Naive thymus-derived CD4-positive, alpha-beta T cell (primary cell): ENCODE measurements at regions not wholly inside any gene's neighbourhood (a gene's known extent, or its start where the extent isn't known, plus 50 kb on each side); places are given as distances from the start of the nearest gene placed in this dataset.

Experiments
- ATAC-seq: fragments of 150-1000 bp; cut with Tn5 transposase; 2 replicates; pipeline ENCODE4 v1.10.0; 2021; ENCODE audit warnings: mild to moderate bottlenecking, moderate library complexity
- CTCF ChIA-PET: fragments of 350-600 bp; sonication (Branson Sonifier 250); formaldehyde crosslinking; loops from one replicate; lab custom pipeline; 2021; ENCODE audit warnings: antibody characterized with exemption; lab: Charles Lee
- POLR2A ChIA-PET: fragments of 350-600 bp; sonication (Branson Sonifier 250); formaldehyde crosslinking; loops from one replicate; lab custom pipeline; 2021; ENCODE audit warnings: antibody characterized with exemption, inconsistent platforms; lab: Charles Lee
- DNase-seq, 9 donors: peaks; one replicate each; pipeline versions ENCODE4 v3.0.0 to v3.0.0-alpha.2; 2020 to 2022; ENCODE audit warnings: mixed read lengths in 1 of 9
- H3K27ac ChIP-seq: one replicate; pipeline ENCODE4 v1.7.0; 2013; ENCODE audit warnings: mild to moderate bottlenecking, low read depth, low read length, moderate library complexity
- H3K27me3 ChIP-seq, 2 donors: one replicate each; pipeline ENCODE4 v1.7.0; 2013; ENCODE audit warnings: low read length in 2 of 2, mild to moderate bottlenecking in 2 of 2, moderate library complexity in 2 of 2; ENCODE audit not compliant: control insufficient read depth in 2 of 2, insufficient read depth in 2 of 2
- H3K36me3 ChIP-seq, 3 experiments: 1 replicate in 2 of 3; 2 replicates in 1 of 3; pipeline ENCODE4 v1.7.0; 2013; ENCODE audit warnings: low read length in 3 of 3, mild to moderate bottlenecking in 3 of 3, moderate library complexity in 1 of 3; ENCODE audit not compliant: insufficient read depth in 3 of 3, control insufficient read depth in 2 of 3
- H3K4me1 ChIP-seq, 2 donors: one replicate each; pipeline ENCODE4 v1.7.0; 2013; ENCODE audit warnings: low read length in 2 of 2, mild to moderate bottlenecking in 2 of 2, moderate library complexity in 1 of 2; ENCODE audit not compliant: control insufficient read depth in 2 of 2, insufficient read depth in 2 of 2
- H3K4me3 ChIP-seq: 2 replicates; pipeline ENCODE4 v1.7.0; 2013; ENCODE audit warnings: mild to moderate bottlenecking, low read length
- H3K9me3 ChIP-seq, 3 experiments: 1 replicate in 2 of 3; 2 replicates in 1 of 3; pipeline ENCODE4 v1.7.0; 2013; ENCODE audit warnings: low read length in 3 of 3; ENCODE audit not compliant: control insufficient read depth in 2 of 3
- H3K27ac Mint-ChIP-seq, 9 donors: one replicate each; pipeline ENCODE4 v1.8.0; 2020 to 2022; ENCODE audit warnings: mixed read lengths in 9 of 9, mild to moderate bottlenecking in 8 of 9, moderate library complexity in 5 of 9, inconsistent platforms in 2 of 9
- H3K27me3 Mint-ChIP-seq, 5 donors: one replicate each; pipeline ENCODE4 v1.8.0; 2021 to 2022; ENCODE audit warnings: mixed read lengths in 5 of 5, mild to moderate bottlenecking in 1 of 5
- H3K36me3 Mint-ChIP-seq, 5 donors: one replicate each; pipeline ENCODE4 v1.8.0; 2020 to 2022; ENCODE audit warnings: mixed read lengths in 5 of 5, mild to moderate bottlenecking in 3 of 5, inconsistent platforms in 1 of 5
- H3K4me1 Mint-ChIP-seq, 7 donors: one replicate each; pipeline ENCODE4 v1.8.0; 2020 to 2022; ENCODE audit warnings: mixed read lengths in 7 of 7, mild to moderate bottlenecking in 3 of 7, inconsistent platforms in 1 of 7
- H3K4me3 Mint-ChIP-seq, 10 donors: one replicate each; pipeline ENCODE4 v1.8.0; 2020 to 2022; ENCODE audit warnings: mild to moderate bottlenecking in 10 of 10, mixed read lengths in 10 of 10, moderate library complexity in 6 of 10, inconsistent platforms in 2 of 10
- H3K9me3 Mint-ChIP-seq, 11 donors: one replicate each; pipeline ENCODE4 v1.8.0; 2020 to 2022; ENCODE audit warnings: mixed read lengths in 11 of 11, mild to moderate bottlenecking in 4 of 11, inconsistent platforms in 1 of 11, moderate library complexity in 1 of 11
- intact Hi-C, 2 donors: fragments of 100-400 bp; cut with micrococcal nuclease; formaldehyde crosslinking; loops; one replicate each; pipeline ENCODE4 v1.15.1; 2023

DNA sequence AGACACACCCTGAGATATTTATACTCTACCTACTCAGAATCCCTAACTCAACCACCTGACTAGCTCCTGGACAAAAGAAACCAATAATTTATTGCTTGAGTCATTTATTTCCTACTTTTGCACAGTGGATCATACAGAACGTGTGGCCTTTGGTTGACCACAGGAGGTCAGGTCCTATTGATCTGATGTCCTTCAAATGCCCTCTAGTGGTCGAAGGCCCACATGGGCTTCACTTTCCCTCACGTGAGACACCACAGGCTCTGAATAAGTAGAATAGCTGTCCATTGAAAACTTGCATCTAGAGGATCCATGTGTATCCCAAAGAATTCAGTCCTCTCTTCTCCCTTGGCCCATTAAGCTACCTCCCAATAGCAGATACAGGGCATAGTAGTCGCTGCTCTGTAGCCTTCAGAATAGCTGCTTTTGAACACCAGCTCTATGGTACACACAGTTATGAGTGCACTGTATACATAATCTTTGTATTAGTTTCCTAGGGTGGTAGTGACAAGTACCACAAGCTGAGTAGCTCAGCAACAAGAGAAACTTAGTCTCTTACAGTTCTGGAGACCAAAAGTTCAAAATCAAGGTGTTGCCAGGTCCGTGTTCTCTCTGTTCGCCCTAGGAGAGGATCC lies 177.6 kb upstream of the SMARCA2 start:
- DNase-seq, result no peak
- no peaks in the 10 kb centered on the region for H3K27me3 ChIP-seq
- peaks cover 0 to 1% (median 0%) of the 10 kb centered on the region in 11 donors for H3K9me3 Mint-ChIP-seq
- no peak overlapping the region for H3K4me3 Mint-ChIP-seq
- H3K36me3 ChIP-seq, result no peaks in the 10 kb centered on the region
- peaks cover 0 to 5% (median 0%) of the 10 kb centered on the region in 5 donors for H3K27me3 Mint-ChIP-seq
- ChIA-PET POLR2A (no interaction called here), CTCF (no interaction called here)
- no peaks in the 10 kb centered on the region for H3K4me1 ChIP-seq
- no peaks in the 10 kb centered on the region for H3K9me3 ChIP-seq
- H3K27ac ChIP-seq, result no peak overlapping the region
- no peak for ATAC-seq
- no peak overlapping the region for H3K27ac Mint-ChIP-seq
- no peaks in the 10 kb centered on the region for H3K4me1 Mint-ChIP-seq
- H3K4me3 ChIP-seq, result no peak overlapping the region
- intact Hi-C loops, result no loop called here
- H3K36me3 Mint-ChIP-seq, result no peaks in the 10 kb centered on the region

DNA sequence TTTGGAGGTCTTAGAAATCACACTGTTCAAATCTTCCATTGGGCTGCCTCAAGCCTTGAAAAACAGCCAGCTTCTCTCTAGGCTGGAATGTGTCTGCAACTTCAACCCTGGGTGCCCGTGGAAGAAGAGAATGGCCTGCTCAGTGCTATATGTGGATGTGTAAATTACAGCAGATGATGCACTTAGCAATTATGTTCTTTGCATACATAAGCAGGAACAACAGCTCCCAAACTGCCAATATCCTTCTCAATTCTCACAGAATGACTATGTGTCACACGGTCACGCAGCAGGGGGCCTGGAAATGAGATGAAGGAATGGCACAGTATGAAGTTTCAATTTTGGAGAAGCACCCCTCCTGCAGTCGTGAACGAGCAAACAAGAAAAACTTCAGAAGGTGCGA lies 175.2 kb upstream of the SMARCA2 start:
- H3K4me1 Mint-ChIP-seq, result no peaks in the 10 kb centered on the region
- no peak for ATAC-seq
- CTCF ChIA-PET, result no interaction called here

GRCh38 chr9:1845425-1845824 lies 169.7 kb upstream of the SMARCA2 start:
- no peak for ATAC-seq

More for the DNA sequence above, 175.2 kb upstream of the SMARCA2 start:
- no peak for DNase-seq
- H3K4me3 Mint-ChIP-seq, result no peak overlapping the region
- no peak overlapping the region for H3K27ac Mint-ChIP-seq
- Histone ChIP-seq H3K27ac (no peak overlapping the region), H3K36me3 (no peaks in the 10 kb centered on the region), H3K4me1 (no peaks in the 10 kb centered on the region), H3K27me3 (no peaks in the 10 kb centered on the region), H3K4me3 (no peak overlapping the region), H3K9me3 (no peaks in the 10 kb centered on the region)
- H3K36me3 Mint-ChIP-seq, result no peaks in the 10 kb centered on the region
- no peaks in the 10 kb centered on the region for H3K9me3 Mint-ChIP-seq
- POLR2A ChIA-PET, result no interaction called here
- intact Hi-C loops, result no loop called here
- H3K27me3 Mint-ChIP-seq, result peaks cover 0 to 4% (median 0%) of the 10 kb centered on the region in 5 donors

DNA sequence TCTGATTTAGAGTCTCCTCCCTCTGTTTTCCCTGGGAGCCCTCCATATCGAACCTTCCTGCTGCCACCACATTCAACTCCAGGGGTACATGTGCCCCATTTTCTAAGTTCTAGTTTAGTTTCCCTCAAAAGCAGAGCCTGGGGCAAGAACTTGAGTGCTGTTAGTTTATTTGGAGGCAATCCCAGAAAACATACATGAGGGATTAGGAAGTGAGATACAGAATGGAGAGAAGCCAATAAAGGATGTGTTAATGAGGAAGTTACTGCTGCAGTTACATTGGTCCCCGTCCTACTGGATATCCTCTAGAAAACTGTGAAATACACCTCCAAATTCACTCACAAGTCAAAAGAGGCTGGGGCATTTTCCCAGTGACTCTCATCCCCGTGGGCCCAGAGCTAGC lies 159.4 kb upstream of the SMARCA2 start:
- Mint-ChIP-seq H3K9me3 (peaks cover 0 to 19% (median 8%) of the 10 kb centered on the region in 11 donors), H3K36me3 (peaks cover 0 to 4% (median 0%) of the 10 kb centered on the region in 5 donors), H3K4me3 (no peak overlapping the region), H3K4me1 (peaks cover 0 to 4% (median 0%) of the 10 kb centered on the region in 7 donors), H3K27ac (no peak overlapping the region), H3K27me3 (peaks cover 2 to 18% (median 12%) of the 10 kb centered on the region in 5 donors)
- Histone ChIP-seq H3K36me3 (no peaks in the 10 kb centered on the region), H3K27me3 (peaks cover 0 to 4% of the 10 kb centered on the region in 2 donors), H3K27ac (no peak overlapping the region), H3K4me3 (no peak overlapping the region), H3K4me1 (no peaks in the 10 kb centered on the region), H3K9me3 (no peaks in the 10 kb centered on the region)
- POLR2A ChIA-PET, result no interaction called here
- intact Hi-C loops, result no loop called here
- no peak for ATAC-seq
- no peak for DNase-seq
- CTCF ChIA-PET, result no interaction called here

More at GRCh38 chr9:1845425-1845824, 169.7 kb upstream of the SMARCA2 start:
- ChIA-PET POLR2A (no interaction called here), CTCF (no interaction called here)
- Mint-ChIP-seq H3K27ac (no peak overlapping the region), H3K27me3 (peaks cover 0 to 14% (median 0%) of the 10 kb centered on the region in 5 donors), H3K4me3 (no peak overlapping the region), H3K4me1 (no peaks in the 10 kb centered on the region), H3K9me3 (peaks cover 0 to 4% (median 0%) of the 10 kb centered on the region in 11 donors), H3K36me3 (no peaks in the 10 kb centered on the region)
- Histone ChIP-seq H3K4me3 (no peak overlapping the region), H3K9me3 (no peaks in the 10 kb centered on the region), H3K27ac (no peak overlapping the region), H3K4me1 (no peaks in the 10 kb centered on the region), H3K36me3 (no peaks in the 10 kb centered on the region), H3K27me3 (no peaks in the 10 kb centered on the region)
- intact Hi-C loops, result no loop called here
- no peak for DNase-seq

- H3K27ac ChIP-seq, result no peak overlapping the region
- no peaks in the 10 kb centered on the region for H3K36me3 ChIP-seq
- Mint-ChIP-seq H3K27ac (peak overlapping the region in 1 of 9 donors; percentile 13), H3K27me3 (peaks cover 2 to 28% (median 12%) of the 10 kb centered on the region in 5 donors), H3K36me3 (peaks cover 0 to 4% (median 0%) of the 10 kb centered on the region in 5 donors), H3K4me3 (no peak overlapping the region), H3K9me3 (peaks cover 0 to 17% (median 11%) of the 10 kb centered on the region in 11 donors), H3K4me1 (peaks cover 0 to 18% (median 11%) of the 10 kb centered on the region in 7 donors)
- ChIA-PET CTCF (no interaction called here), POLR2A (no interaction called here)
- H3K27me3 ChIP-seq, result peaks cover 0 to 4% of the 10 kb centered on the region in 2 donors
- ATAC-seq, result no peak
- H3K4me1 ChIP-seq, result no peaks in the 10 kb centered on the region
- intact Hi-C loops, result no loop called here
- no peak for DNase-seq
- no peaks in the 10 kb centered on the region for H3K9me3 ChIP-seq
- no peak overlapping the region for H3K4me3 ChIP-seq
These were observed 157.3 kb upstream of the SMARCA2 start for GRCh38 chr9:1857808-1858207.

DNA sequence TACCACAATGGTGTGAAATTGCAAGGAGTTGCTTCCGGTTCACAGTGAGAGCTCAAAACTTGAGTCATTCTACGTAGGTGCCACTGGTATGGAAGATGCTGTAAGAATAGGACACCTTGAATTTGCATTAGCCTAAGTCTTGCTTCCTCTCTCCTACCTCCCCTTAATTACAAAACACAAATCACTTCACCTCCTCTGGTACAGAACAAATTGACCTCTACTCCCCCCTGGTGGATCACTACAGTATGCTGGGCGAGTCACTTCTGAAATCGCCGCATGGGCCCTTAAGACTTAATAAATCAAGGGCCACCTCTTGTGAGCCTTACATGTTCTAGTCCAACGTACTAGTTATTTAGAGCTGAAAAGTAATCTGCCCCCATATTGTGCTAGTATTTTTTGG lies 145.3 kb upstream of the SMARCA2 start:
- no peaks in the 10 kb centered on the region for H3K27me3 ChIP-seq
- no peaks in the 10 kb centered on the region for H3K9me3 ChIP-seq
- DNase-seq, result peak in 6 of 9 donors; percentile 2 to 24 (median 16)
- H3K4me1 ChIP-seq, result no peaks in the 10 kb centered on the region
- no peaks in the 10 kb centered on the region for H3K36me3 Mint-ChIP-seq
- ChIA-PET POLR2A (no interaction called here), CTCF (no interaction called here)
- H3K27me3 Mint-ChIP-seq, result peaks cover 0 to 35% (median 4%) of the 10 kb centered on the region in 5 donors
- no peak overlapping the region for H3K4me3 ChIP-seq
- H3K27ac ChIP-seq, result no peak overlapping the region
- ATAC-seq, result no peak
- H3K36me3 ChIP-seq, result no peaks in the 10 kb centered on the region
- no peak overlapping the region for H3K27ac Mint-ChIP-seq
- intact Hi-C loops, result loop anchor here in 1 of 2 donors (1.0 kb wide), 1 partner anchor 217 kb away; no protein-coding TSS in a partner anchor
- no peak overlapping the region for H3K4me3 Mint-ChIP-seq
- H3K9me3 Mint-ChIP-seq, result no peaks in the 10 kb centered on the region
- H3K4me1 Mint-ChIP-seq, result no peaks in the 10 kb centered on the region

GRCh38 chr9:1870915-1871314 lies 144.2 kb upstream of the SMARCA2 start:
- no peaks in the 10 kb centered on the region for H3K4me1 ChIP-seq
- no peaks in the 10 kb centered on the region for H3K36me3 Mint-ChIP-seq
- intact Hi-C loops, result loop anchor here in 1 of 2 donors (1.0 kb wide), 1 partner anchor 216 kb away; no protein-coding TSS in a partner anchor
- CTCF ChIA-PET, result no interaction called here
- H3K4me3 ChIP-seq, result no peak overlapping the region
- H3K9me3 ChIP-seq, result no peaks in the 10 kb centered on the region
- no peaks in the 10 kb centered on the region for H3K36me3 ChIP-seq
- peaks cover 0 to 10% (median 0%) of the 10 kb centered on the region in 7 donors for H3K4me1 Mint-ChIP-seq
- H3K4me3 Mint-ChIP-seq, result no peak overlapping the region
- peaks cover 0 to 35% (median 2%) of the 10 kb centered on the region in 5 donors for H3K27me3 Mint-ChIP-seq
- H3K27ac ChIP-seq, result no peak overlapping the region
- DNase-seq (no peak), ATAC-seq (no peak)
- no peak overlapping the region for H3K27ac Mint-ChIP-seq
- no peaks in the 10 kb centered on the region for H3K9me3 Mint-ChIP-seq
- POLR2A ChIA-PET, result no interaction called here
- H3K27me3 ChIP-seq, result no peaks in the 10 kb centered on the region
